Liver (tissue), 8 donors: ENCODE measurements at regions not wholly inside any gene's neighbourhood (a gene's known extent, or its start where the extent isn't known, plus 50 kb on each side); places are given as distances from the start of the nearest gene placed in this dataset.

Experiments used
- DNase-seq: peaks from one replicate; pipeline ENCODE4 v3.0.0-alpha.2; 2017; ENCODE audit warnings: low spot score
- H3K27ac ChIP-seq, 2 donors: one replicate each; pipeline ENCODE4 v1.7.0; 2013; ENCODE audit warnings: inconsistent platforms in 2 of 2, low read length in 2 of 2, control low read depth in 1 of 2, low read depth in 1 of 2, mild to moderate bottlenecking in 1 of 2
- H3K27me3 ChIP-seq, 4 donors: one replicate each; pipeline versions ENCODE4 v1.6.1 to v1.7.0; 2013; ENCODE audit warnings: low read length in 3 of 4, inconsistent platforms in 1 of 4, mild to moderate bottlenecking in 1 of 4, moderate library complexity in 1 of 4; ENCODE audit not compliant: control insufficient read depth in 4 of 4, insufficient read depth in 4 of 4
- H3K36me3 ChIP-seq, 4 donors: one replicate each; pipeline versions ENCODE4 v1.6.1 to v1.7.0; 2013; ENCODE audit warnings: low read length in 3 of 4, mild to moderate bottlenecking in 3 of 4, low read depth in 1 of 4, moderate library complexity in 1 of 4; ENCODE audit not compliant: control insufficient read depth in 4 of 4, insufficient read depth in 3 of 4
- H3K4me1 ChIP-seq, 4 donors: one replicate each; pipeline versions ENCODE4 v1.6.1 to v1.7.0; 2013; ENCODE audit warnings: low read length in 3 of 4, mild to moderate bottlenecking in 3 of 4, moderate library complexity in 1 of 4; ENCODE audit not compliant: control insufficient read depth in 4 of 4, insufficient read depth in 4 of 4
- H3K4me3 ChIP-seq, 3 donors: one replicate each; pipeline versions ENCODE4 v1.6.1 to v1.7.0; 2013; ENCODE audit warnings: low read length in 3 of 3, control low read depth in 1 of 3, low read depth in 1 of 3, mild to moderate bottlenecking in 1 of 3
- H3K9ac ChIP-seq, 2 donors: one replicate each; pipeline ENCODE4 v1.7.0; 2013; ENCODE audit warnings: low read length in 2 of 2, mild to moderate bottlenecking in 2 of 2, moderate library complexity in 2 of 2, control low read depth in 1 of 2, low read depth in 1 of 2
- H3K9me3 ChIP-seq, 4 donors: one replicate each; pipeline versions ENCODE4 v1.6.1 to v1.7.0; 2013; ENCODE audit warnings: low read length in 3 of 4; ENCODE audit not compliant: control insufficient read depth in 4 of 4
- EGR1 ChIP-seq, 2 donors: IDR thresholded peaks; 2 replicates each; pipeline ENCODE4 v1.6.1; 2016 to 2018; ENCODE audit warnings: antibody characterized with exemption in 2 of 2, low read depth in 2 of 2
- FOXA2 ChIP-seq: IDR thresholded peaks from 2 replicates; pipeline ENCODE4 v1.6.1; 2016; ENCODE audit warnings: antibody characterized with exemption
- GABPA ChIP-seq, 2 donors: IDR thresholded peaks in 1 of 2; conservative IDR thresholded peaks in 1 of 2; 2 replicates each; pipeline ENCODE4 v1.6.1; 2016; ENCODE audit warnings: antibody characterized with exemption in 2 of 2, mild to moderate bottlenecking in 1 of 2, moderate library complexity in 1 of 2
- HNF4A ChIP-seq, 2 donors: conservative IDR thresholded peaks; 2 replicates each; pipeline ENCODE4 v1.6.1; 2016; ENCODE audit warnings: antibody characterized with exemption in 2 of 2, mild to moderate bottlenecking in 2 of 2
- HNF4G ChIP-seq: IDR thresholded peaks from 2 replicates; pipeline ENCODE4 v1.6.1; 2016; ENCODE audit warnings: antibody characterized with exemption
- JUND ChIP-seq, 2 donors: IDR thresholded peaks; 2 replicates each; pipeline ENCODE4 v1.6.1; 2016; ENCODE audit warnings: antibody characterized with exemption in 2 of 2
- NR2F2 ChIP-seq: IDR thresholded peaks from 2 replicates; pipeline ENCODE4 v1.6.1; 2016; ENCODE audit warnings: antibody characterized with exemption
- RAD21 ChIP-seq, 2 donors: IDR thresholded peaks; 2 replicates each; pipeline ENCODE4 v1.6.1; 2016; ENCODE audit warnings: antibody characterized with exemption in 2 of 2, mild to moderate bottlenecking in 2 of 2
- RXRA ChIP-seq, 2 donors: IDR thresholded peaks; 2 replicates each; pipeline ENCODE4 v1.6.1; 2017 to 2018; ENCODE audit warnings: antibody characterized with exemption in 2 of 2, mild to moderate bottlenecking in 1 of 2
- SP1 ChIP-seq: IDR thresholded peaks from 2 replicates; pipeline ENCODE4 v1.6.1; 2018; ENCODE audit warnings: antibody characterized with exemption, mild to moderate bottlenecking
- TAF1 ChIP-seq: conservative IDR thresholded peaks from 2 replicates; pipeline ENCODE4 v1.6.1; 2016; ENCODE audit warnings: antibody characterized with exemption, mild to moderate bottlenecking
- YY1 ChIP-seq: IDR thresholded peaks from 2 replicates; pipeline ENCODE4 v1.6.1; 2016; ENCODE audit warnings: antibody characterized with exemption, mild to moderate bottlenecking
- WGBS: extraction: QIAGEN DNeasy Blood & Tissue Kit; methylation state at CpG from one replicate; pipeline ENCODE4 v1.1.7; 2013; 5-methylcytosine and 5-hydroxymethylcytosine counted together
- TF ChIP-seq, protein P1 (sequence below): fragments of 150-350 bp; IDR thresholded peaks from 2 replicates; pipeline ENCODE4 v1.5.1; 2017; ENCODE audit warnings: improper control_type of control experiment, low read depth, low read length; ENCODE audit not compliant: missing input control
- TF ChIP-seq, protein P2 (sequence below): IDR thresholded peaks from 2 replicates; pipeline ENCODE4 v1.6.1; 2016; ENCODE audit warnings: antibody characterized with exemption
- TF ChIP-seq, protein P3 (sequence below): IDR thresholded peaks from 2 replicates; pipeline ENCODE4 v1.6.1; 2016; ENCODE audit warnings: antibody characterized with exemption
- donor health status: healthy.
- donor health status: healthy.
- donor health status: healthy.
- donor health status: healthy.
- donor health status: healthy.

GRCh38 chr20:24837781-24838450, 111.2 kb upstream of the CST7 start (continued):
- TF ChIP-seq, protein P1, sequence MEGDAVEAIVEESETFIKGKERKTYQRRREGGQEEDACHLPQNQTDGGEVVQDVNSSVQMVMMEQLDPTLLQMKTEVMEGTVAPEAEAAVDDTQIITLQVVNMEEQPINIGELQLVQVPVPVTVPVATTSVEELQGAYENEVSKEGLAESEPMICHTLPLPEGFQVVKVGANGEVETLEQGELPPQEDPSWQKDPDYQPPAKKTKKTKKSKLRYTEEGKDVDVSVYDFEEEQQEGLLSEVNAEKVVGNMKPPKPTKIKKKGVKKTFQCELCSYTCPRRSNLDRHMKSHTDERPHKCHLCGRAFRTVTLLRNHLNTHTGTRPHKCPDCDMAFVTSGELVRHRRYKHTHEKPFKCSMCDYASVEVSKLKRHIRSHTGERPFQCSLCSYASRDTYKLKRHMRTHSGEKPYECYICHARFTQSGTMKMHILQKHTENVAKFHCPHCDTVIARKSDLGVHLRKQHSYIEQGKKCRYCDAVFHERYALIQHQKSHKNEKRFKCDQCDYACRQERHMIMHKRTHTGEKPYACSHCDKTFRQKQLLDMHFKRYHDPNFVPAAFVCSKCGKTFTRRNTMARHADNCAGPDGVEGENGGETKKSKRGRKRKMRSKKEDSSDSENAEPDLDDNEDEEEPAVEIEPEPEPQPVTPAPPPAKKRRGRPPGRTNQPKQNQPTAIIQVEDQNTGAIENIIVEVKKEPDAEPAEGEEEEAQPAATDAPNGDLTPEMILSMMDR: no peak
- no peak for TF ChIP-seq JUND (IDR thresholded peaks at IDR 0.05)
- no peak for TF ChIP-seq GABPA (IDR thresholded peaks at IDR 0.05 in 1 of 2, conservative IDR thresholded peaks at IDR 0.05 in 1 of 2)
- TF ChIP-seq HNF4A (conservative IDR thresholded peaks at IDR 0.05): no peak
- no peak for TF ChIP-seq RAD21 (IDR thresholded peaks at IDR 0.05)
- TF ChIP-seq, protein P2, sequence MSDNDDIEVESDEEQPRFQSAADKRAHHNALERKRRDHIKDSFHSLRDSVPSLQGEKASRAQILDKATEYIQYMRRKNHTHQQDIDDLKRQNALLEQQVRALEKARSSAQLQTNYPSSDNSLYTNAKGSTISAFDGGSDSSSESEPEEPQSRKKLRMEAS: no peak
- TF ChIP-seq TAF1: no peak
- TF ChIP-seq EGR1 (IDR thresholded peaks at IDR 0.05; ENCODE audit: low read depth in 2 of 2): no peak
- TF ChIP-seq YY1: no peak

DNA sequence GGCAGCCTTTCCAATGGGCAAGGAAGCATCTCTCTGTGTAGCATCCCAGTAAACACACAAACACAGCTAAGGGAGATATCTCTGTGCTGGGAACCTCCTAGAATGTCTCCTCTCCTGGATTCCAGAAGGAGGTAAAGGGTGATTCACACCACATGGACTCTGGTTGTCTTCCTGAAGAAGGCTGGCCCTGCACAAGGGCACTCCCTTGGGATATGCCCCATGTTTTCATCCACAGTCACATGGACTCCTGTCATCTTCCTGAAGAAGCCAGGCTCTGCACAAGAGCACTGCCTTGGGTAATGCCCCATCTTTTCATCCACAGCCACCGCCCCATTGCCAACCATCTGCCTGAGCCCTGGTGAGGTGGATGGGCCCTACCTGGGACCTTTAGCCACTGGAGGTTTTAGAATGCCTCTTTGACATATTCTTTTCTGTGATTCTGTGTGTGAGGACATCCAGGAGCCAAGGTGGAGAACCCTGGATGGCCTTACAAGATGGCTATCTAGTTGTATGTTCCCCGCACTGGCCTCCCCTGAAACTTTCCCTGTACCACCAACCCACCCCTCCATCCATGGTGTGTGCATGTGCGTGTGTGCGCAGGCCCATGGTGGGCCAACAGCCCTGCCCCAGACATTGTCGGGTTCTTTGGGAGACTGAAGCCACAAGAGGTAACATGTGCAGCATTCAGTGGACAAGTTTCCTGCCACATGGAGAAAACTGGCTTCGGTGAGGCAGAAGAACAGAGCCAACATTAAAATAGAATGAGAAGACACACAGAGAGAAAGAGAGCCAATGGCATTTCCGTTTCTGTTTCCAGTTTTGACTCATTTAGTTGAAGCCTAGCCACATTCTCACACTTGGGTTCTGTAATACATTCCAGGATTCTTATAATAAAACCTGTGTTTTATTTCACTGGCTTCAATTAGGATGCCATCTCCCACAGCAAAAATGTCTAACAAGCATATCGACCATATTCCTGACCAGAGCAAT, 110.2 kb upstream of the CST7 start:
- no peaks in the 10 kb centered on the region for H3K36me3 ChIP-seq
- H3K4me1 ChIP-seq: no peaks in the 10 kb centered on the region
- TF ChIP-seq TAF1 (no peak), YY1 (no peak)
- H3K4me3 ChIP-seq: no peak overlapping the region
- H3K9me3 ChIP-seq: no peaks in the 10 kb centered on the region
- H3K27me3 ChIP-seq: peaks cover 0 to 2% (median 0%) of the 10 kb centered on the region in 4 donors
- 88% methylated on average over 8 of the region's 8 CpGs for WGBS
- no peak for DNase-seq
- H3K9ac ChIP-seq: no peak overlapping the region
- H3K27ac ChIP-seq: no peak overlapping the region

GRCh38 chr20:24840121-24840713, 108.9 kb upstream of the CST7 start:
- H3K9me3 ChIP-seq: no peaks in the 10 kb centered on the region
- TF ChIP-seq FOXA2: no peak
- no peak for TF ChIP-seq HNF4G
- TF ChIP-seq RXRA (IDR thresholded peaks at IDR 0.05): no peak
- TF ChIP-seq, protein P3, sequence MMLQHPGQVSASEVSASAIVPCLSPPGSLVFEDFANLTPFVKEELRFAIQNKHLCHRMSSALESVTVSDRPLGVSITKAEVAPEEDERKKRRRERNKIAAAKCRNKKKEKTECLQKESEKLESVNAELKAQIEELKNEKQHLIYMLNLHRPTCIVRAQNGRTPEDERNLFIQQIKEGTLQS: no peak
- no peak for TF ChIP-seq YY1
- TF ChIP-seq GABPA (IDR thresholded peaks at IDR 0.05 in 1 of 2, conservative IDR thresholded peaks at IDR 0.05 in 1 of 2): no peak
- TF ChIP-seq RAD21 (IDR thresholded peaks at IDR 0.05): no peak
- no peak for TF ChIP-seq NR2F2
- TF ChIP-seq, protein P1: no peak
- no peak for TF ChIP-seq SP1
- TF ChIP-seq TAF1: no peak
- no peak overlapping the region for H3K27ac ChIP-seq
- peaks cover 0 to 2% (median 0%) of the 10 kb centered on the region in 4 donors for H3K27me3 ChIP-seq
- H3K9ac ChIP-seq: no peak overlapping the region
- H3K36me3 ChIP-seq: no peaks in the 10 kb centered on the region
- 66% methylated on average over 8 of the region's 8 CpGs for WGBS
- H3K4me3 ChIP-seq: no peak overlapping the region
- H3K4me1 ChIP-seq: no peaks in the 10 kb centered on the region
- DNase-seq: no peak
